WTC11 (cell line): ENCODE measurements at regions not wholly inside any gene's neighbourhood (a gene's known extent, or its start where the extent isn't known, plus 50 kb on each side); places are given as distances from the start of the nearest gene placed in this dataset.

Experiments
- ATAC-seq: fragments of 200-7000 bp; cut with Tn5 transposase; 2 replicates; pipeline ENCODE4 v1.10.0; 2021; ENCODE audit warnings: mild to moderate bottlenecking, moderate library complexity
- CTCF ChIA-PET: fragments of 300-600 bp; sonication (Branson Sonifier 250); formaldehyde crosslinking; loops from one replicate; lab custom pipeline; 2021; ENCODE audit warnings: antibody characterized with exemption; lab: Charles Lee
- POLR2A ChIA-PET: fragments of 350-600 bp; sonication (Branson Sonifier 250); formaldehyde crosslinking; loops from one replicate; lab custom pipeline; 2021; ENCODE audit warnings: antibody characterized with exemption; lab: Charles Lee
- DNase-seq: peaks from one replicate; pipeline ENCODE4 v3.0.0; 2021; ENCODE audit warnings: low spot score
- H3K27ac Mint-ChIP-seq: 2 replicates; pipeline ENCODE4 v1.8.0; 2021; ENCODE audit warnings: mixed read lengths
- H3K27me3 Mint-ChIP-seq: 2 replicates; pipeline ENCODE4 v1.8.0; 2021; ENCODE audit warnings: low read depth, mild to moderate bottlenecking, moderate library complexity, mixed read lengths
- H3K36me3 Mint-ChIP-seq: 2 replicates; pipeline ENCODE4 v1.8.0; 2021; ENCODE audit warnings: mixed read lengths
- H3K4me1 Mint-ChIP-seq: 2 replicates; pipeline ENCODE4 v1.8.0; 2022; ENCODE audit warnings: mixed read lengths
- H3K4me3 Mint-ChIP-seq: 2 replicates; pipeline ENCODE4 v1.8.0; 2021; ENCODE audit warnings: mild to moderate bottlenecking, moderate library complexity, mixed read lengths
- H3K9me3 Mint-ChIP-seq: 2 replicates; pipeline ENCODE4 v1.8.0; 2021; ENCODE audit warnings: mixed read lengths
- GABPB1 ChIP-seq: sonication (generic); formaldehyde crosslinking; IDR thresholded peaks from 2 replicates; pipeline ENCODE4 v1.8.1; 2023; ENCODE audit warnings: mild to moderate bottlenecking, missing genetic modification reagents
- GRHL2 ChIP-seq: fragments of 250-450 bp; sonication (Bioruptor Pico); IDR thresholded peaks from 2 replicates; pipeline ENCODE4 v1.8.0; 2022; ENCODE audit warnings: mild to moderate bottlenecking, moderate library complexity; ENCODE audit not compliant: insufficient replicate concordance, severe bottlenecking
- GTF2I ChIP-seq: fragments of 250-450 bp; sonication (Bioruptor Pico); conservative IDR thresholded peaks from 2 replicates; pipeline ENCODE4 v1.4.0; 2021; ENCODE audit warnings: mild to moderate bottlenecking
- NR1H2 ChIP-seq: sonication (generic); formaldehyde crosslinking; IDR thresholded peaks from 2 replicates; pipeline ENCODE4 v1.9.0; 2021; ENCODE audit warnings: mild to moderate bottlenecking, moderate library complexity, missing genetic modification reagents
- OVOL2 ChIP-seq: fragments of 250-450 bp; sonication (Bioruptor Pico); IDR thresholded peaks from 2 replicates; pipeline ENCODE4 v1.9.0; 2021; ENCODE audit warnings: mild to moderate bottlenecking, borderline replicate concordance
- ZNF232 ChIP-seq: sonication (generic); formaldehyde crosslinking; IDR thresholded peaks from 2 replicates; pipeline ENCODE4 v1.8.0; 2022; ENCODE audit warnings: mild to moderate bottlenecking, missing genetic modification reagents
- ZNF423 ChIP-seq: fragments of 250-450 bp; sonication (Bioruptor Pico); IDR thresholded peaks from 2 replicates; pipeline ENCODE4 v2.1.2; 2022; ENCODE audit warnings: mild to moderate bottlenecking, moderate library complexity
- TF ChIP-seq, protein P1 (sequence below): sonication (generic); formaldehyde crosslinking; IDR thresholded peaks from 2 replicates; pipeline ENCODE4 v1.8.1; 2023; ENCODE audit warnings: mild to moderate bottlenecking, missing genetic modification reagents, moderate library complexity
- TF ChIP-seq, protein P2 (sequence below): sonication (generic); formaldehyde crosslinking; IDR thresholded peaks from 2 replicates; pipeline ENCODE4 v1.8.1; 2023; ENCODE audit warnings: mild to moderate bottlenecking, missing genetic modification reagents, borderline replicate concordance
- TF ChIP-seq, protein P3 (sequence below): sonication (generic); formaldehyde crosslinking; IDR thresholded peaks from 2 replicates; pipeline ENCODE4 v1.8.1; 2022; ENCODE audit warnings: mild to moderate bottlenecking, moderate library complexity, missing genetic modification reagents
- TF ChIP-seq, protein P4 (sequence below): sonication (generic); formaldehyde crosslinking; IDR thresholded peaks from 2 replicates; pipeline ENCODE4 v1.8.0; 2023; ENCODE audit warnings: missing genetic modification reagents, mild to moderate bottlenecking, borderline replicate concordance
- TF ChIP-seq, protein P5 (sequence below): sonication (generic); formaldehyde crosslinking; IDR thresholded peaks from 2 replicates; pipeline ENCODE4 v1.8.0; 2022; ENCODE audit warnings: mild to moderate bottlenecking, missing genetic modification reagents

DNA sequence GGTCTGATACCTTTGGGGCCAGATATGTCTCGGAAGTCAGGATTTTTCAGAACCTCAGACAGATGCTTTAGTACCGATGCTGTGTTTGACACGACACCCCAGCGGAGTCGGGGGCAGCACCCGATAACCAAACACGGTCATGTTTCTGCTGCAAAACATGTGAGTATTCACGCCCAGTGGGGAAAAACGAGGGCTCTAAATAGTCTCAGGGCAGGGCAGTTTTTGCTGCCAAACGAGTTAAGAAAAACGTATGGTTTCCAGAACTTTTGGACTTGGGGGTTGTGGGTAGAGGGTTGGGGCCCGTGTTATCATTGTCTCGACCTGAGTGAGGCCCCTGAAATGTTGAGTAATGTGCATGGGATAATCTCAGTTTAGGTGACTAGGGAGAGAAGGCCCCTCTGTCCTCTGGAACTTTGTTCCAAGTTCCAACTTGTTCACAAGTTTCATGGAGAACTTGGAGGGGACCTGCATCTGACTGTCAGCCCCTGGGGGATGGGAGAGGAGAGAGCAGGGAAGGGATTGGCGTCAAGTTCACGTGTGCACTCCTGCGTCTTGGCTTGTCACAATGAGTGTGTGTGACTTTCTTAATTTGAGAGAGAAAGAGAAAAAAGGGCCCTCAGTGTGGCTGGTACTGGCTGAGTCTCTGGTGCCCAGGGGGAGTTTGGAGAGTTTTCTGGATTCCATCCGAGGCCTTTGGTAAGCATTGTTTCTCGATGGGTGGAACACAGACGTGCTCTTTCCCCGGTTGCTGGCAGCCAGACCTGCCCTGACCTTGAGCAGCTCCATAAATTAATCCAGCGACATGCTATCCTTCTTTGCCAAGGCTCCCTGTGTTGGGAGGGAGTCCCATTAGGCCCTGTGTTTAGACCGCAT lies 83.9 kb upstream of the CIBAR2 start:
- no peak overlapping the region for H3K4me3 Mint-ChIP-seq
- ChIA-PET CTCF (interaction anchor here (1.1 kb wide), 1 partner anchor 110 kb away, joined by 4 read pairs; no protein-coding TSS in a partner anchor), POLR2A (no interaction called here)
- no peaks in the 10 kb centered on the region for H3K27me3 Mint-ChIP-seq
- peaks cover 6% of the 10 kb centered on the region; the same call in 1 of the 2 replicates for H3K36me3 Mint-ChIP-seq
- peak overlapping the region; percentile 87 for H3K27ac Mint-ChIP-seq
- H3K4me1 Mint-ChIP-seq: peaks cover 16% of the 10 kb centered on the region
- 0 out of 2 replicates have a peak, but pooled peaks cover 3% of the 10 kb centered on the region for H3K9me3 Mint-ChIP-seq
- DNase-seq: no peak
- ATAC-seq: no peak
- TF ChIP-seq GABPB1 (CRISPR knock-in tag) (no peak), ZNF232 (CRISPR knock-in tag) (no peak), NR1H2 (CRISPR knock-in tag) (no peak), GRHL2 (no peak), ZNF423 (no peak), GTF2I (CRISPR knock-in tag) (no peak), OVOL2 (no peak)
- TF ChIP-seq, protein P1, sequence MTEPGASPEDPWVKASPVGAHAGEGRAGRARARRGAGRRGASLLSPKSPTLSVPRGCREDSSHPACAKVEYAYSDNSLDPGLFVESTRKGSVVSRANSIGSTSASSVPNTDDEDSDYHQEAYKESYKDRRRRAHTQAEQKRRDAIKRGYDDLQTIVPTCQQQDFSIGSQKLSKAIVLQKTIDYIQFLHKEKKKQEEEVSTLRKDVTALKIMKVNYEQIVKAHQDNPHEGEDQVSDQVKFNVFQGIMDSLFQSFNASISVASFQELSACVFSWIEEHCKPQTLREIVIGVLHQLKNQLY (CRISPR knock-in tag): no peak
- TF ChIP-seq, protein P2, sequence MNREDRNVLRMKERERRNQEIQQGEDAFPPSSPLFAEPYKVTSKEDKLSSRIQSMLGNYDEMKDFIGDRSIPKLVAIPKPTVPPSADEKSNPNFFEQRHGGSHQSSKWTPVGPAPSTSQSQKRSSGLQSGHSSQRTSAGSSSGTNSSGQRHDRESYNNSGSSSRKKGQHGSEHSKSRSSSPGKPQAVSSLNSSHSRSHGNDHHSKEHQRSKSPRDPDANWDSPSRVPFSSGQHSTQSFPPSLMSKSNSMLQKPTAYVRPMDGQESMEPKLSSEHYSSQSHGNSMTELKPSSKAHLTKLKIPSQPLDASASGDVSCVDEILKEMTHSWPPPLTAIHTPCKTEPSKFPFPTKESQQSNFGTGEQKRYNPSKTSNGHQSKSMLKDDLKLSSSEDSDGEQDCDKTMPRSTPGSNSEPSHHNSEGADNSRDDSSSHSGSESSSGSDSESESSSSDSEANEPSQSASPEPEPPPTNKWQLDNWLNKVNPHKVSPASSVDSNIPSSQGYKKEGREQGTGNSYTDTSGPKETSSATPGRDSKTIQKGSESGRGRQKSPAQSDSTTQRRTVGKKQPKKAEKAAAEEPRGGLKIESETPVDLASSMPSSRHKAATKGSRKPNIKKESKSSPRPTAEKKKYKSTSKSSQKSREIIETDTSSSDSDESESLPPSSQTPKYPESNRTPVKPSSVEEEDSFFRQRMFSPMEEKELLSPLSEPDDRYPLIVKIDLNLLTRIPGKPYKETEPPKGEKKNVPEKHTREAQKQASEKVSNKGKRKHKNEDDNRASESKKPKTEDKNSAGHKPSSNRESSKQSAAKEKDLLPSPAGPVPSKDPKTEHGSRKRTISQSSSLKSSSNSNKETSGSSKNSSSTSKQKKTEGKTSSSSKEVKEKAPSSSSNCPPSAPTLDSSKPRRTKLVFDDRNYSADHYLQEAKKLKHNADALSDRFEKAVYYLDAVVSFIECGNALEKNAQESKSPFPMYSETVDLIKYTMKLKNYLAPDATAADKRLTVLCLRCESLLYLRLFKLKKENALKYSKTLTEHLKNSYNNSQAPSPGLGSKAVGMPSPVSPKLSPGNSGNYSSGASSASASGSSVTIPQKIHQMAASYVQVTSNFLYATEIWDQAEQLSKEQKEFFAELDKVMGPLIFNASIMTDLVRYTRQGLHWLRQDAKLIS (CRISPR knock-in tag): no peak
- TF ChIP-seq, protein P3, sequence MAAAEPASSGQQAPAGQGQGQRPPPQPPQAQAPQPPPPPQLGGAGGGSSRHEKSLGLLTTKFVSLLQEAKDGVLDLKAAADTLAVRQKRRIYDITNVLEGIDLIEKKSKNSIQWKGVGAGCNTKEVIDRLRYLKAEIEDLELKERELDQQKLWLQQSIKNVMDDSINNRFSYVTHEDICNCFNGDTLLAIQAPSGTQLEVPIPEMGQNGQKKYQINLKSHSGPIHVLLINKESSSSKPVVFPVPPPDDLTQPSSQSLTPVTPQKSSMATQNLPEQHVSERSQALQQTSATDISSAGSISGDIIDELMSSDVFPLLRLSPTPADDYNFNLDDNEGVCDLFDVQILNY (CRISPR knock-in tag): no peak
- TF ChIP-seq, protein P4, sequence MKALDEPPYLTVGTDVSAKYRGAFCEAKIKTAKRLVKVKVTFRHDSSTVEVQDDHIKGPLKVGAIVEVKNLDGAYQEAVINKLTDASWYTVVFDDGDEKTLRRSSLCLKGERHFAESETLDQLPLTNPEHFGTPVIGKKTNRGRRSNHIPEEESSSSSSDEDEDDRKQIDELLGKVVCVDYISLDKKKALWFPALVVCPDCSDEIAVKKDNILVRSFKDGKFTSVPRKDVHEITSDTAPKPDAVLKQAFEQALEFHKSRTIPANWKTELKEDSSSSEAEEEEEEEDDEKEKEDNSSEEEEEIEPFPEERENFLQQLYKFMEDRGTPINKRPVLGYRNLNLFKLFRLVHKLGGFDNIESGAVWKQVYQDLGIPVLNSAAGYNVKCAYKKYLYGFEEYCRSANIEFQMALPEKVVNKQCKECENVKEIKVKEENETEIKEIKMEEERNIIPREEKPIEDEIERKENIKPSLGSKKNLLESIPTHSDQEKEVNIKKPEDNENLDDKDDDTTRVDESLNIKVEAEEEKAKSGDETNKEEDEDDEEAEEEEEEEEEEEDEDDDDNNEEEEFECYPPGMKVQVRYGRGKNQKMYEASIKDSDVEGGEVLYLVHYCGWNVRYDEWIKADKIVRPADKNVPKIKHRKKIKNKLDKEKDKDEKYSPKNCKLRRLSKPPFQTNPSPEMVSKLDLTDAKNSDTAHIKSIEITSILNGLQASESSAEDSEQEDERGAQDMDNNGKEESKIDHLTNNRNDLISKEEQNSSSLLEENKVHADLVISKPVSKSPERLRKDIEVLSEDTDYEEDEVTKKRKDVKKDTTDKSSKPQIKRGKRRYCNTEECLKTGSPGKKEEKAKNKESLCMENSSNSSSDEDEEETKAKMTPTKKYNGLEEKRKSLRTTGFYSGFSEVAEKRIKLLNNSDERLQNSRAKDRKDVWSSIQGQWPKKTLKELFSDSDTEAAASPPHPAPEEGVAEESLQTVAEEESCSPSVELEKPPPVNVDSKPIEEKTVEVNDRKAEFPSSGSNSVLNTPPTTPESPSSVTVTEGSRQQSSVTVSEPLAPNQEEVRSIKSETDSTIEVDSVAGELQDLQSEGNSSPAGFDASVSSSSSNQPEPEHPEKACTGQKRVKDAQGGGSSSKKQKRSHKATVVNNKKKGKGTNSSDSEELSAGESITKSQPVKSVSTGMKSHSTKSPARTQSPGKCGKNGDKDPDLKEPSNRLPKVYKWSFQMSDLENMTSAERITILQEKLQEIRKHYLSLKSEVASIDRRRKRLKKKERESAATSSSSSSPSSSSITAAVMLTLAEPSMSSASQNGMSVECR: no peak
- TF ChIP-seq, protein P5, sequence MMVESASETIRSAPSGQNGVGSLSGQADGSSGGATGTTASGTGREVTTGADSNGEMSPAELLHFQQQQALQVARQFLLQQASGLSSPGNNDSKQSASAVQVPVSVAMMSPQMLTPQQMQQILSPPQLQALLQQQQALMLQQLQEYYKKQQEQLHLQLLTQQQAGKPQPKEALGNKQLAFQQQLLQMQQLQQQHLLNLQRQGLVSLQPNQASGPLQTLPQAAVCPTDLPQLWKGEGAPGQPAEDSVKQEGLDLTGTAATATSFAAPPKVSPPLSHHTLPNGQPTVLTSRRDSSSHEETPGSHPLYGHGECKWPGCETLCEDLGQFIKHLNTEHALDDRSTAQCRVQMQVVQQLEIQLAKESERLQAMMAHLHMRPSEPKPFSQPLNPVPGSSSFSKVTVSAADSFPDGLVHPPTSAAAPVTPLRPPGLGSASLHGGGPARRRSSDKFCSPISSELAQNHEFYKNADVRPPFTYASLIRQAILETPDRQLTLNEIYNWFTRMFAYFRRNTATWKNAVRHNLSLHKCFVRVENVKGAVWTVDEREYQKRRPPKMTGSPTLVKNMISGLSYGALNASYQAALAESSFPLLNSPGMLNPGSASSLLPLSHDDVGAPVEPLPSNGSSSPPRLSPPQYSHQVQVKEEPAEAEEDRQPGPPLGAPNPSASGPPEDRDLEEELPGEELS (CRISPR knock-in tag): no peak
